Fibroblast of lung (primary cell): ENCODE measurements at regions not wholly inside any gene's neighbourhood (a gene's known extent, or its start where the extent isn't known, plus 50 kb on each side); places are given as distances from the start of the nearest gene placed in this dataset.

Experiments used
- DNase-seq, 2 donors: peaks; one replicate each; pipeline versions ENCODE4 v3.0.0 to v3.0.0-alpha.2; 2010; ENCODE audit warnings: low read depth in 2 of 2
- H2AFZ ChIP-seq: 2 replicates; pipeline ENCODE4 v1.5.1; 2012; ENCODE audit warnings: low read length, control low read depth, inconsistent platforms
- H3K27ac ChIP-seq: 2 replicates; pipeline ENCODE4 v1.5.1; 2011; ENCODE audit warnings: low read length, control low read depth; ENCODE audit not compliant: insufficient read depth
- H3K27me3 ChIP-seq: 2 replicates; pipeline ENCODE4 v1.5.1; 2011; ENCODE audit warnings: mild to moderate bottlenecking, low read length; ENCODE audit not compliant: control insufficient read depth, insufficient read depth
- H3K36me3 ChIP-seq: 2 replicates; pipeline ENCODE4 v1.5.1; 2011; ENCODE audit warnings: low read length; ENCODE audit not compliant: control insufficient read depth, insufficient read depth
- H3K4me1 ChIP-seq: 2 replicates; pipeline ENCODE4 v1.5.1; 2011; ENCODE audit warnings: low read length; ENCODE audit not compliant: control insufficient read depth, insufficient read depth; ENCODE audit errors: extremely low read depth
- H3K4me2 ChIP-seq: 2 replicates; pipeline ENCODE4 v1.5.1; 2011; ENCODE audit warnings: low read length, control low read depth; ENCODE audit not compliant: insufficient read depth; ENCODE audit errors: extremely low read depth
- H3K4me3 ChIP-seq, 4 experiments: fragments of 200-600 bp in 1 of 4; sonication (generic) in 1 of 4; replicated peaks in 1 of 4; 2 replicates each; pipeline ENCODE4 v1.5.1; 2011 to 2016; ENCODE audit warnings: low read length in 4 of 4, low read depth in 3 of 4, mild to moderate bottlenecking in 3 of 4, control low read depth in 2 of 4, inconsistent platforms in 1 of 4, mixed read lengths in 1 of 4; ENCODE audit not compliant: insufficient read depth in 1 of 4; ENCODE audit errors: control extremely low read depth in 1 of 4
- H3K79me2 ChIP-seq: 2 replicates; pipeline ENCODE4 v1.5.1; 2012; ENCODE audit warnings: mild to moderate bottlenecking, low read length, inconsistent platforms; ENCODE audit not compliant: control insufficient read depth, insufficient read depth
- H3K9ac ChIP-seq: 2 replicates; pipeline ENCODE4 v1.5.1; 2011; ENCODE audit warnings: mild to moderate bottlenecking, low read length, control low read depth; ENCODE audit not compliant: insufficient read depth
- H3K9me3 ChIP-seq: 2 replicates; pipeline ENCODE4 v1.5.1; 2012; ENCODE audit warnings: low read depth, low read length; ENCODE audit not compliant: control insufficient read depth, insufficient read depth
- H4K20me1 ChIP-seq: 2 replicates; pipeline ENCODE4 v1.5.1; 2011; ENCODE audit warnings: low read length; ENCODE audit not compliant: control insufficient read depth, insufficient read depth; ENCODE audit errors: extremely low read depth
- CTCF ChIP-seq, 2 donors: IDR thresholded peaks in 1 of 2; conservative IDR thresholded peaks in 1 of 2; 1 replicate in 1 of 2; 2 replicates in 1 of 2; pipeline ENCODE4 v1.5.1; 2011 to 2012; ENCODE audit warnings: low read length in 2 of 2, control low read depth in 1 of 2, inconsistent platforms in 1 of 2, low read depth in 1 of 2, mild to moderate bottlenecking in 1 of 2
- EZH2 ChIP-seq: IDR thresholded peaks from 2 replicates; pipeline ENCODE4 v1.5.1; 2012; ENCODE audit warnings: low read length, control low read depth, mild to moderate bottlenecking; ENCODE audit errors: missing control alignments

- no peak overlapping the region for H3K4me3 ChIP-seq
- H3K36me3 ChIP-seq = no peaks in the 10 kb centered on the region
- no peaks in the 10 kb centered on the region for H3K79me2 ChIP-seq
- DNase-seq = no peak
- no peaks in the 10 kb centered on the region for H3K27me3 ChIP-seq
- H3K4me2 ChIP-seq = no peak overlapping the region
- peaks cover 15% of the 10 kb centered on the region for H3K4me1 ChIP-seq
- no peak overlapping the region for H3K27ac ChIP-seq
- H2AFZ ChIP-seq = no peak overlapping the region
- TF ChIP-seq CTCF (conservative IDR thresholded peaks at IDR 0.05 in 1 of 2, IDR thresholded peaks at IDR 0.05 in 1 of 2; ENCODE audit: low read depth in 1 of 2, low read length in 2 of 2) (no peak), EZH2 (no peak)
- no peaks in the 10 kb centered on the region for H4K20me1 ChIP-seq
- H3K9ac ChIP-seq = no peak overlapping the region
- peaks cover 2% of the 10 kb centered on the region for H3K9me3 ChIP-seq
These were observed 92.5 kb upstream of the PTPN1 start for GRCh38 chr20:50417484-50418235.

- Histone ChIP-seq H3K9ac (no peak overlapping the region), H3K9me3 (peaks cover 2% of the 10 kb centered on the region), H4K20me1 (no peaks in the 10 kb centered on the region), H3K36me3 (no peaks in the 10 kb centered on the region), H3K4me1 (peaks cover 23% of the 10 kb centered on the region), H3K27ac (no peak overlapping the region), H3K4me3 (no peak overlapping the region), H3K4me2 (no peak overlapping the region), H2AFZ (no peak overlapping the region), H3K79me2 (no peaks in the 10 kb centered on the region), H3K27me3 (no peaks in the 10 kb centered on the region)
- no peak for DNase-seq
- no peak for TF ChIP-seq EZH2
- TF ChIP-seq CTCF (conservative IDR thresholded peaks at IDR 0.05 in 1 of 2, IDR thresholded peaks at IDR 0.05 in 1 of 2; ENCODE audit: low read depth in 1 of 2, low read length in 2 of 2) = no peak
These were observed 91.1 kb upstream of the PTPN1 start for GRCh38 chr20:50418890-50419642.

GRCh38 chr20:50420380-50420779 is 89.8 kb upstream of the PTPN1 start:
- no peak overlapping the region for H3K4me2 ChIP-seq
- H3K9me3 ChIP-seq = peaks cover 2% of the 10 kb centered on the region
- H3K27ac ChIP-seq = no peak overlapping the region

More at GRCh38 chr20:50420380-50420779, 89.8 kb upstream of the PTPN1 start:
- Histone ChIP-seq H3K27me3 (no peaks in the 10 kb centered on the region), H3K79me2 (no peaks in the 10 kb centered on the region), H4K20me1 (no peaks in the 10 kb centered on the region), H2AFZ (no peak overlapping the region), H3K4me3 (no peak overlapping the region), H3K4me1 (peaks cover 21% of the 10 kb centered on the region), H3K9ac (no peak overlapping the region), H3K36me3 (no peaks in the 10 kb centered on the region)
- DNase-seq = no peak
- TF ChIP-seq EZH2 (no peak), CTCF (conservative IDR thresholded peaks at IDR 0.05 in 1 of 2, IDR thresholded peaks at IDR 0.05 in 1 of 2; ENCODE audit: low read depth in 1 of 2, low read length in 2 of 2) (no peak)
